ENCODE measurements at regions not wholly inside any gene's neighbourhood (a gene's known extent, or its start where the extent isn't known, plus 50 kb on each side); places are given as distances from the start of the nearest gene placed in this dataset.
"Not testable (repeated sequence)": the region's sequence is repeated elsewhere in the genome, so short reads cannot be mapped to it uniquely, and the experiment has no call there.

DNA sequence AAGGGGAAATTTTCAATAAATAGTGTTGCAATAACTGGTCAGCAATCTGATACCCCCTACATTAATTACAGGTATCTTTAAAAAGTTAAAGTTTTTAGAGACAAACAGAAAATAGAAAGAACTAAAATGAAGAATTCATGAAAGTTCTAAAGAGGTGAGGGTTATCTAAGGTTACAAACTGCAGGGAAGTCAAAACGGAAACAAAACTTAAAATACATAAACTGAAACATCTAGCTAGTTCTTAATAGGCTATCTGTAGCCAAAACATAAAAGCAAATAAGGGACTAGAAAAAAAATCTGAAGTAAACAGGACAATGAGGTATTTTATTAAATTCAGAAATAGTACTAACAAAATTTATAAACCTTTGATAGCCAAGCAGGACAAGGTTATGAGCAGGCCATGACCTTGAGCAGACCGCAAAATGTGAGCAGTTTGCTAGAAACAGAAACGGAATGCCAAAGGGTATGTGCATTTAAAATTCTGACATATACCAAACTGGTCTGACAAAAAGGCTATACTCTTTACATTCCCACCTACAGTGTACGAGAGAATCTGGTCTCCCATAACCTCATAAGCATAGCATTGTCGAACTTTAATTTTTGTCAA, 56.9 kb upstream of the SRRM3 start:
- intact Hi-C loops (cut with DNase I); DNase-seq (ENCODE audit: low spot score): not testable (repeated sequence)

- intact Hi-C loops (cut with DNase I) = no loop called here
- DNase-seq (ENCODE audit: low spot score) = no peak
Observed at GRCh38 chr7:76146374-76146773, 55.3 kb upstream of the SRRM3 start.

- intact Hi-C loops (cut with DNase I); DNase-seq (ENCODE audit: low spot score): not testable (repeated sequence)
Observed at GRCh38 chr7:76148947-76149346, 52.7 kb upstream of the SRRM3 start.

DNA sequence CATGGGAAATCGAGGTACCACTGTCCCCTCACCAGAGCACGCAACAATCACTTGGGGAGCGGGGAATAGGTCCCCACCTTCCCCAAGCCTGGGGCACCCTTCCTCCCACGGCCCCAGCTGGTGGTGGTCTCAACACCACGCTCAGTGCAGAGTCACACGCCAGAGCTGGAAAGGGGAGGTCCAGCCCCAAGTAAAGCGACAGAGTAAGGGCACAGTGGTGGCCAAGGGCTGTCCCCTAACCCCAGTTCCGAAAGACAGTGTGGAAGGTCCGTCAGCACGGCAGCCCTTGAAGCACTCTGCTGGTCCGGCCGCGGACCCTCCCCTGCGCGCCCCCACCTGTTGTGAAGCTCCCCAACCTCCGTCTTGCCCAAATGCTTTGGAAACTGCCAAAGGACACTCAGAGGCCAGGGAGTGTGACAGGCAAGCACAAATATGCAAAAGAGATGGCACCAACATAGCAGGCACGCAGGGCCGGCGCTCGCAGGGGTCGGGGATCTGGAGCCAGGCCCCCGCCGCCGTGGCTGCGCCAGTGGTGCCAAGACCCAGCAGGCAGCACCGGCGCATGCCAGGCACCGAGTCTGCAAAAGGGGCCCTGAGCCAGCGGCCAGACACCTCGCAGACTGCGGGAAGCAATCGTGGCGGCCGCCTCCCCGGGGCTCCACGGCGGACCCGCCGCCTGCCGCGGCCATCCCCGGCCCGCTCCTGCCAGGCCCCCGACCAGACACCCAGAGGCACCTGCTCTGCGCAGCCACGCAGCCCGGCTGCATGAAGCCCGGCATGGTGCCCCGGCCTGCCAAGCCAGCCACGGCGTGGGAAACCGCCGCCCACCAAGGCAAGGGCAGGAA, 51.6 kb upstream of the SRRM3 start:
- intact Hi-C loops (cut with DNase I) = no loop called here
- no peak for DNase-seq (ENCODE audit: low spot score)
